ENCODE measurements at regions not wholly inside any gene's neighbourhood (a gene's known extent, or its start where the extent isn't known, plus 50 kb on each side); places are given as distances from the start of the nearest gene placed in this dataset.

- TF ChIP-seq CTCF (IDR thresholded peaks at IDR 0.05; ENCODE audit: low read depth, low read length), result no peak
- TF ChIP-seq EZH2phosphoT487 (IDR thresholded peaks at IDR 0.05; ENCODE audit: low read depth), result no peak
Observed at GRCh38 chr15:95644100-95644875, 686.2 kb upstream of the NR2F2 start.

All from OCI-LY3 (cell line).